Cardiac muscle cell (in vitro differentiated cells and primary cell): ENCODE measurements at regions not wholly inside any gene's neighbourhood (a gene's known extent, or its start where the extent isn't known, plus 50 kb on each side); places are given as distances from the start of the nearest gene placed in this dataset.

Source experiments
- DNase-seq, 2 donors: peaks; one replicate each; pipeline versions ENCODE4 v3.0.0 to v3.0.0-alpha.2; 2010 to 2017; ENCODE audit warnings: low read depth in 1 of 2, low spot score in 1 of 2
- H3K27ac ChIP-seq: fragments of 200-600 bp; sonication (generic); 2 replicates; pipeline ENCODE4 v1.5.1; 2016
- H3K27me3 ChIP-seq: fragments of 200-600 bp; sonication (generic); 2 replicates; pipeline ENCODE4 v1.6.0; 2016; ENCODE audit warnings: control low read depth
- H3K36me3 ChIP-seq: fragments of 200-600 bp; sonication (generic); 2 replicates; pipeline ENCODE4 v1.5.1; 2016; ENCODE audit warnings: control low read depth
- H3K4me1 ChIP-seq: fragments of 200-600 bp; sonication (generic); 2 replicates; pipeline ENCODE4 v1.8.1; 2017; ENCODE audit warnings: low read depth, mild to moderate bottlenecking, mixed run types
- H3K4me3 ChIP-seq: fragments of 200-600 bp; sonication (generic); 2 replicates; pipeline ENCODE4 v1.5.1; 2016; ENCODE audit warnings: mild to moderate bottlenecking
- H3K9me3 ChIP-seq: fragments of 200-600 bp; sonication (generic); 2 replicates; pipeline ENCODE4 v1.5.1; 2017; ENCODE audit warnings: low read depth, mild to moderate bottlenecking, control low read depth
- CTCF ChIP-seq: IDR thresholded peaks from 2 replicates; pipeline ENCODE4 v1.5.1; 2012; ENCODE audit warnings: low read depth, mild to moderate bottlenecking, low read length

DNA sequence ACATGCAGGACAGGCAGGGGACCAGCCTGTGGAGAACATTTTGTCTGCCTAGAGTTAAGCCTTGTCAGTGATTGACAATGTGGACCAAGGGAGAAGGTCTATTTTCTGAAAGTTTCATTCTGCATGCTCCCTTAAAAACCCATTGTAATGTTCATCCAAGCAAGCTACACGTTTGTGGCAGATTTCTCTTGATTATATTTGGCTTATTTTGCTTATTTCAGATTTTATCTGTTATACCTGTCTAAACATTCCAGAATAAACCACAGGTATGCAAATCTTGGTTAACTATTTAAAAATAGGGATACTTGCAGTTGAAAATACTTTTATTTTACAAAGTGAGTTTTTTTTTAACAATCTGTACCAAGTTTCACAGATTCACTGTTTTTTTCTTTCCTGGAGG lies 78.2 kb upstream of the F3 start:
- Histone ChIP-seq H3K27ac (no peak overlapping the region), H3K4me1 (peaks cover 13% of the 10 kb centered on the region), H3K36me3 (no peaks in the 10 kb centered on the region), H3K27me3 (no peaks in the 10 kb centered on the region), H3K9me3 (no peaks in the 10 kb centered on the region), H3K4me3 (no peak overlapping the region)
- TF ChIP-seq CTCF: no peak
- no peak for DNase-seq

DNA sequence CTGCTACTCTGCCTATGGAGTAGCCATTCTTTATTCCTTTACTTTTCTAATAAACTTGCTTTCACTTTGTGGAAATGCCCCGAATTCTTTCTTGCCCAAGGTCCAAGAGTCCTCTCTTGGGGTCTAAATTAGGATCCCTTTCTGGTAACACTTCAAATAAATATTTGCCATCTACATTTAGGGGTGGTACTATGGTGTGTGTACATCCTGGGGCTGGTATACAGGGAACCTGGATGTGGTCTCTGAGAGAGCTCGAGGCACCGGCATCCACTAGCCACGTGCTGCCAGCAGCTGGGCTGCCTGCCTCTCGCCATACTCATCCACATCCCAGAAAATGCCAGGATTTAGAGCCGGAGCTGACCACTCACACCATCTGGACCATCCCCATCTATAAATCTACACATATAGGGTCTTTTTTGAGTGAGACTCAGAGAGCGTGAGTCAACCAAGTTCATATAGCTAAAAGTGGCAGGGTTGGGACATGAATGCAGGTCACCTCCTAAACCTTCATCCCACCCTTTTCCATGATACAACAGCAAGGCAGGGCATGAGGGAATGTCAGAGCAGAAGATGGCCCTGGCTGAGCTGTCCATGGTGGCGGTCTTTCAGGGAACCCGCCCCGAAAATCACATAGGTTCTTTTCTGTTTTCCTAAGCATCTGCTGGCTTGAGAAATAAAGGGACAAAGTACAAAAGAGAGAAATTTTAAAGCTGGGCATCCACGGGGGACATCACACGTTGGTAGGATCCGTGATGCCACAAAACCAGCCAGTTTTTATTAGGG lies 76.6 kb upstream of the F3 start:
- peaks cover 7% of the 10 kb centered on the region for H3K4me1 ChIP-seq
- H3K27ac ChIP-seq: no peak overlapping the region
- TF ChIP-seq CTCF: no peak
- H3K9me3 ChIP-seq: no peaks in the 10 kb centered on the region
- DNase-seq: no peak
- H3K36me3 ChIP-seq: no peaks in the 10 kb centered on the region
- H3K4me3 ChIP-seq: no peak overlapping the region
- H3K27me3 ChIP-seq: no peaks in the 10 kb centered on the region

GRCh38 chr1:94617134-94617805 lies 75.7 kb upstream of the F3 start:
- Histone ChIP-seq H3K27ac (no peak overlapping the region), H3K36me3 (no peaks in the 10 kb centered on the region), H3K4me3 (no peak overlapping the region), H3K27me3 (no peaks in the 10 kb centered on the region), H3K9me3 (no peaks in the 10 kb centered on the region), H3K4me1 (peaks cover 12% of the 10 kb centered on the region)
- no peak for DNase-seq
- no peak for TF ChIP-seq CTCF

GRCh38 chr1:94616506-94616905 lies 74.9 kb upstream of the F3 start:
- Histone ChIP-seq H3K4me1 (peaks cover 14% of the 10 kb centered on the region), H3K36me3 (no peaks in the 10 kb centered on the region), H3K4me3 (no peak overlapping the region), H3K9me3 (no peaks in the 10 kb centered on the region), H3K27ac (no peak overlapping the region), H3K27me3 (no peaks in the 10 kb centered on the region)
- DNase-seq: no peak
- no peak for TF ChIP-seq CTCF

- no peak overlapping the region for H3K27ac ChIP-seq
- H3K9me3 ChIP-seq: no peaks in the 10 kb centered on the region
- peaks cover 14% of the 10 kb centered on the region for H3K4me1 ChIP-seq
- H3K4me3 ChIP-seq: no peak overlapping the region
- TF ChIP-seq CTCF: no peak
- no peaks in the 10 kb centered on the region for H3K27me3 ChIP-seq
- no peaks in the 10 kb centered on the region for H3K36me3 ChIP-seq
- DNase-seq: no peak
Observed at GRCh38 chr1:94614996-94615395, 73.4 kb upstream of the F3 start.
